Umbilical cord (tissue), 1 donor: ENCODE measurements at regions not wholly inside any gene's neighbourhood (a gene's known extent, or its start where the extent isn't known, plus 50 kb on each side); places are given as distances from the start of the nearest gene placed in this dataset.

Experiments
- DNase-seq: peaks from one replicate; pipeline ENCODE4 v3.0.0-alpha.2; 2015; ENCODE audit warnings: low spot score

DNA sequence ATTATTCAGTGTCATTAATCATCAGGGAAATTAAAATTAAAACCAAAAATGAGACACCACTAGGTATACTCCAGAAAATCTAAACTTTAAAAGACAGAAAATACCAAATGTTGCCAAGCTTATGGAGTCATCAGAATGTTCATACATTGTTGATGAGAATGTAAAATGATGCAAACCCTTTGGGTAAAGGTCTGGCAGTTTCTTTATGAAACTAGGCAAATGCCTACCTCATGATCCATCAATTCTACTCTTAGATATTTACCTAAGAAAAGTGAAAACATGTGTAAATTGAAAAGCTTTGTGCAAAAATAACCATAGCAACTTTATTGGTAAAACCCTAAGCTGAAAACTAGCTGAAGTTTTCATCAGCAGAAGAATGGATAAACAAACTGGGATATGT, 329.5 kb upstream of the MEOX2 start:
- DNase-seq, result no peak

DNA sequence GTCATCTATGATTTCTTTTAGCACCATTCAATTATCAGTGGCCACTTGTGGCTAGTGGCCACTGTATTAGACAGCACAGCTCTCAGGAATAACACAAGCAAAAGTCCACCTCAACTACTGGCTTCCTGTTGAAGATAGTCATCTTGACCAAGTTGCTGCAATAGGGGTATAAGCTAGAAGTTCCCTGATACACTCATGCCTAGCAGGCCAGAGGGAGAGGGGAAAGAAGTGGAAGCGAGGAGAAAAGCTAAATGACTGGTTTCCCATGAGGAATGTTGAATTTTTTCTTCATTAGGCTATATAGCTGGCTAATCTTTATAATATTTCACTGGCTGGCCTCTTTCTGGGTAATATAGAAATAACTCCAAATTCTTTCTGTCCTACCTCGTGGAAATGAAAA, 327.5 kb upstream of the MEOX2 start:
- DNase-seq, result no peak

DNA sequence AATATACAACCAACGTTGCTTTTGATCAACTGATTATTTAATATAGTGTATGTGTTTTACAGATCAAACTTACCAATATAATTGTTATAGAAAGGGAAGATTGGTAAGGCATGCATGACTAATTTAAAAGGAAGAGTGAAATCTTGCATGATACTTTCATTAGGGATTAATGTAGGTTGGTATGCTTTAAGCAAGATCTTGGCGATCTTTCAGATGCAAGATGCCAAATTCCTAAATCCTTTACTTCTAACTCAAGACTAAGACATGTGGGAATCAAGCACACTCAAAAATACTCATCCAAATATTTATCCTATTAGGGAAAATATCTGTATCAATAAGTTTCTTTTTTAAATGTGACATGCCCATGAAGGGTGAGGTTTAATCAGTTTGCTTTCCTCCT, 321.4 kb upstream of the MEOX2 start:
- no peak for DNase-seq

DNA sequence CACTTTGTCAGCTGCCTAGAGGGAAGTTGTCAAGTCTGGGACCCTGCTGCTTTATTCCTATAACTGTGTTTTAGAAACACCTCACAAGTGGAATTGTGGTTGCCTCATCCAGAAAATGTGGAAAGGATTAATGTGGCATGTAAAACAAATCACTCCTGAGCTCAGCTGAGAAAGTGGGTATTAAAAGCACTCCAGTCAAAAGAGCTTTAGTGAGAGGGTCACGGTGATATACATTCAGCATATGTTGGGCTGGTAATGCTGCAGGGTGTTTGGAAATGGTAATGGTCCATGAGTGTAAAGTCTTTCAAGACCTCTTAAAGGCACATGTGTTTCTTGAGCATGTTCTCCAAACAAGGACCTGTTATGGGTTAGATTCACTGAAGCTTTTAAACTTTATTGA, 318.2 kb upstream of the MEOX2 start:
- no peak for DNase-seq

DNA sequence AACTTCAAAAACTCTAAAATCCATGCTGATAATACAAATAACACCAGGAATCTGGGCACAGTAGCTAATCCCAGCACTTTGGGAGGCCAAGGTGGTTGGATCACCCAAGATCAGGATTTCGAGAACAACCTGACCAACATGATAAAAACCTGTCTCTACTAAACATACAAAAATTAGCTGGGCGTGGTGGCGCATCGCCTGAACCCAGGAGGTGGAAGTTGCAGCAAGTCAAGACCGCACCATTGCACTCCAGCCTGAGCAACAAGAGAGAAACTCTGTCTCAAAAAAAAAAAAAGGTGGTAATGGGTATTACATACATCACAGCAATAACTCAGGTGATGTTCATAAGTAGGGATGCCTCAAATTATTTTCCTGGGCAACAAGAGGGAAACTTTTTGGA, 315.0 kb upstream of the MEOX2 start:
- DNase-seq, result no peak

DNA sequence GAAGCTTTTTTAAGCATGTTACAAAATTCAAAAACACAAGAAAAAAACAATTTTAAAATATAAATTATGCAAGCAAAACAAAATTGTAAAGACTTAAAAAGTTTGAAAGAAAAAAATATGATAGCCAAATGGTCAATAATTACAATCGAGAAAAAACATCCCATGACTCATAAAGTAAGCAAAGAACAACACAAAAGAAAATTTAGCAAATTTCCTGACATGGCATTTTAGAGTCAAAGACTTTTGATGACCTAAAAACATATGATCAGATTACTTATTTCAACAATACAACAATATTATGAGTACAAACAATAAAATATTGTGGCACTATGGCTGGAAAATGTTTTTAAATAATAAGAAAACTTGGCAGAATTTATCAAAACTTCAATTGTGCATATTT, 312.1 kb upstream of the MEOX2 start:
- DNase-seq, result no peak

DNA sequence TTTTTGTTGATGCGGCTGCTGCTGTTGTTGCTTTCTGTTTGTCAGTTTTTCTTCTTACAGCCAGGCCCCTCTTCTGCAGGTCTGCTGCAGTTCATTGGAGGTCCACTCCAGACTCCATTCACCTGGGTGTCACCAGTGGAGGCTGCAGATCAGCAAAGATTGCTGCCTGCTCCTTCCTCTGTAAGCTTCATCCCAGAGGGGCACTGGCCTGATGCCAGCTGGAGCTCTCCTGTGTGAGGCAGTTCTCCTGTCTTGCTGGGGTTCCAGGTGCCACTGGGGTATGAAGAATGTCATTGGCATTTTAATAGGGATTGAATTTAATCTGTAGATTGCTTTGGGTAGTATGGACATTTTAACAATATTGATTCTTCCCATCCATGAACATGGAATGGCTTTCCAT, 308.5 kb upstream of the MEOX2 start:
- DNase-seq, result no peak

DNA sequence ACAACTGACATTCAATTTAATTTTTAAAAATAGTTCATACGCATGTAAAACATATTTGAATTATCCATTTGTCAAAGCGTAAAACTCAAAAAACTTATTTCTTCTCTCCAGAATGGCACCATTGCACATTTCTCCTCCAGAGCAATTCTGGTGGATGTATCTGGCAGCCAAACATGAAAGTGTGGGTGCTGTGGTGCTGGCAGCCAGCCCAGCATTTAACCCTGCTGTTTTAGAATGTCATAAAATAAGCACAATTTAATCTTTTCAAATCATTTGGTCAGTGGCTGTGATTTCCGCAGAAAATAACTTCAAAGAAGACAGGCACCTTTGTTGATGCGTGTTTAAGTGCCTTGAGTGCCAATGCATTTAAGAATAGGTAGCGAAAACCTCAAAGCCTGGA, 302.7 kb upstream of the MEOX2 start:
- no peak for DNase-seq

DNA sequence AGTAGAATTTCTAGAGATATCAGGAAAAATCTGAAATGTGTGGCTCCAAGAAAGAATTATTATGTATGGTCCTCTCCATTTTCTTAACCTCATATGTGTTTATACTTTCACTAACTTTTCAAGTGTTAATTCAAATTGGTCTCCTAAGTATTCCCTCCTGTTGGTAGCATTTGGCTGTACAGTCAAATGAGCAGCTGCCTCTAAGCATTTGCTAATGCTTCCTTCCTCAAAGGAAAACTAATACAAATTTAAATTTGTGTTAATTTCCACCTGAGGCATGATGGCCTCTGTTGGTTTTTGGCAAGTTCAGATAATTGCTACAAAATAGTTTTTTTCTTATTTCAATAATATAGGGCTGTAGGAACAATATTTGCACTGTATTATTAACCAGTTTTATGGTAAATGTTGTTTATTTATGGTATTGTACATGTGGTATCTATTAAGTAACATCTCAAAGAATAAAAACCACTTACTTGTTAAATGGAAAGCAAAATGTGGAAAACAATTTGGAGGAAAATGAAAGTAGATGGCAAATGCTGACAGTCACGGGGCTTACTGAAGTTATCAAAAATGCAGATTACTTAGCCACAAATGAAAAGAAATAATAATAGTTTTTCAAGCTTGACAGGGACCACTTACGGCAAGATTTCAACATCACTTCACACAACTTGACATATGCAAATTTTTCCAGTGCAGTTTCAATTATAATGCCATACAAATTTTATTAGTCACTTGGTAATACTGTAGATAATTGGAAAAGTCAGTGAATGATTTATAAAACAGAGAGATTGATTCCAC, 299.3 kb upstream of the MEOX2 start:
- no peak for DNase-seq

DNA sequence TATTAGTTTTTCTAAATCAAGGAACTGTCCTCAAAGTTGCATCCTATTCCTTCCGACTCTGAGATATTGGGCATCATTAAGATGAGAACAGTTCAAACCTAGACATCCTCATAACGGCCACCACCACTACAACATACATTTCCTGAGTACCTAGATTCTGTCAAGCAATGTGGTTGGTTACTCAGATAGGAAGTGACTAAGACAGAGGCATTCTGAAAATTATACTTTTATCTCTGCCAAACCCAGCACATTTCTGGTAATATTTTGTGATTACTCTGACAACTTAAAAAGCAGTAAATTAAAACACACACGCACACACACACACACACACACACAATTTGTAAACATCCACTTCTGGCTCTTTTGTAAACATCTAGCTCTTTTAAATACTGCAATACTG, 291.2 kb upstream of the MEOX2 start:
- DNase-seq, result no peak

DNA sequence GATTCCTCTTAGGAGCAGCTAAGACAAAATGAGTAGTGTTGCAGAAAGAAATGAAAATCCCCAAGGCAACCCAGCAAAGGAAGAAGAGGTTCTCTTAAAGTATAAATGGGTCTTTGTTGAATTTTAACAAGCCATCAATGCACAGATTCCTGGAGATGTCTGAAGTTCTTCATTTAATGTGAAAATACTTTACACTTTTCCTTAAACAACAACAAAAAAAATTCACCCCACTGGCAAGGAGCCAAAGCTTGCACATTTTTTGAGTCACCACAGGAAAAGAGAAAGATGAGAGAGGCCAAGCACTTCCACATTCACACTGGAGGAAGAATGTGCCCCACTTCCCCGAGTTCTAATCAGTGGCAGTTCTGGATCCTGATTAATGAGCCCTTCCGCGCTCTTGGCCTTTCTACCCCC, 286.4 kb upstream of the MEOX2 start:
- peak; percentile 31 for DNase-seq

DNA sequence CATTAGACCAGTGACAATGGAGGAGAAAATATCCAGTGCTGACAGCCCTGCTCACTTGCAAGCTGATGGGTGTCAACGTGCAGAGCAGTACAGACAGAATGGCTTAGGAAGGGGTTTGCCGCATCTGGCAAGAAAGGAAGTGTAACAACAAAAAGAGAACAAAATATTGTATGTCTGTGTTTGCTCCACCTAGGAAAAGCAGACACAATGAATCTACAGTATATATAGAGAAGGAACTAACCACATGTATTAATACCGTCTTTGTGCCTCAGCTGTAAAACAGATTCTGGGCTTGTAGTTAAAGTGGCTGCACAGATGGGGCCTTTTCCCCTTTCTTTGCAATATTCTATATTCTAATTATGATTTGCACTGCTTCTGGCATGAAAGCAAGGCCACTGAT, 281.1 kb upstream of the MEOX2 start:
- peak; percentile 14 for DNase-seq

DNA sequence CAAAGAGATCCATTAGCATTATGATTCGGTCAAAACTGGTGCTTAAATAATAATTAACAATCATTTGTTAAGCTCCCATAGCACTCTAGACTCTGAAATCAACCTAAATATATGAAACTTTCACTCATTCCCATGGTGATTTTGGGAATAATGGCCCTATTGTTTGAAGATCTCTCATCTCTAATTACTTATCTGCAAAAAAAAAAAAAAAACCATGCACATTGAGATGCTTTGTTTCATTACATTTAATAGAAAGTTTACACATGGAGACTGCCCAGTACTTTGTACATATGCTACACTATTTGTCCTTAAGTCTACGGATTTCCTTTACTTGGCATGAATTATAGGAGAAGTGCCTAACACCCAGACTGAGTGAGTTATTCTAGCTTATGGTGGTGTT, 280.6 kb upstream of the MEOX2 start:
- no peak for DNase-seq

DNA sequence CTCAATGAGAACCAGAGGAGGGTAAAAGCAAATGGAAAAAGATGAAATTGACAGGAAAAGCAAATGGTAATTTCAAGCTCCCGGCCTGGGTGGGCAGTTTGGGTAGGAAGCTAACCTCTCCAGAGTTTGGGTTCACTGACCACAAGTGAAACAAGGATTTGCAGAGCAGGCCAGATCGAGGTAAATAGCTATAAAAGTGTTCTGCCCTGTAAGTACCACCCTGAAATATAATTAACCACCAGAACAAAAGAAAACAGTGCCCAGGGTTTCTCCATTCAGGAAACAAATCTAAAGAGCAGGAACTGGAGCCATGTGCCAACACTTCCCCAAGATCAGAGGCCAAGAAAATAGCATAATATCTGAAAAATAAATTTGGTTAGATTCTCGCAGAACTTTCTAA, 276.7 kb upstream of the MEOX2 start:
- peak; percentile 12 for DNase-seq

DNA sequence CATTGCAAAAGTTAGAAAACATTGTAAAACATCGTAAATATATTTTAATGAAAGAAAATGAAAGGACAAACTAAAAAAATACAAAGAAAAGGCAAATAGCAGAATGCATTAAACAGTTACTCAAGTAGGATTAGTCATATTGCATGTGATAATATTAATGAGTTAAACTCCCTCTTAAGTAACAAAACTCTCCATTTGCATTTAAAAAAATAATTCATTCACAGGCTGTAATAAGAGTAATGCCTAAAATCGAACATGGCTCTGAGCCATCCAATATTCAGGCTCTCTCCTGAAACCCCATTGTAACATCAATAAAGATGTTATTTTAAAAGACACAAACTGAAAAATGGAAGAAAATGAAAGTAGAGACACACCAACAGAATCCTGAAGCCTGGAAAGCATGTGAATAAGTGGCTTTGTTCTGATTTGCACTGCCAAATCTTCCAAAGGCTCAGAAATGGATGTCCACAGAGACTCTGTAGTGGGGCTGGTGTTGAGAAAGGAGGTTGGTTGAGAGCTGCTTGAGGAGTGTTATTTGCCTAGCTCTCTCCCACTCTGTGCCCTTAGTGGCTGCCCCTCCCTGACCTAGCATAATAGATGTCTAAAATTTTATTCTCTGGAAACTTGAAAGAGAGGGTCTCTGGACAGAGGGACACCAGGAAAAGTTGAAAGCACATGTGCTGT, 268.3 kb upstream of the MEOX2 start:
- no peak for DNase-seq

DNA sequence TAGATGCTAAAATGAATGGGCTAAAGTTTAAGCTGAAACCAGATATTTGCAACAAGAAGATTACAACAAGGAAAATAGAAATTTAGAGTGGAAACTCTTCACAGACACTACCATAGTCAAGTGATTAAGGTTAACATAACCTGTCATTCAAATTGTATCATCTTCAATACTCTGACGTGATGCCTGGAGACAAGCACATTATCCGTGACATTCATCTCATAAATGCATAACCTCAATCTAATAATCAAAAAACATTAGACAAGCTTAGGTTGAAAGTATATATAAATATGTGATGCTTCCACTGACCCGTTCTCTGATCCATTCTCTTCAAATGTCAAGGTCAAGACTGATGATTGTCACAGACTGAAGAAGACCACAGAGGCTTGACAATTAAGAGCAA, 263.8 kb upstream of the MEOX2 start:
- no peak for DNase-seq

DNA sequence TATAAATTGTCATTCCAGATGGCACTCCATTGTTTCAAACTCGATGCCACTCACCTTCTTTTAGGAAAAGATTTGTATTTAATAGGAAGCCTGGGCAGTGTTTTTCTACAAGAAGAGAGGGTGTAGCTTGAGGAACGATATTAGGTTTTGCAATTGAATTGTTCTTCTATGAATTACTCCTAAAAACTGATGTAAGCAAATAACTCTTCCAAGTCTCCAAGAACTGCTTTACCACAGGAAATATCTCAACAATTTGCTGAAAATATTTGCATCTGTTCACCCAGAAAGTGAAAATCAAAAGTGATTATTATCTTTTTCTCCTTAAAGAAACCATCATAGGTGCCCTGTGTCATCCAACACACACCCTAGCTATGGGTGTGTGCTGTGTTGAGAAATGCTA, 261.3 kb upstream of the MEOX2 start:
- DNase-seq, result no peak

DNA sequence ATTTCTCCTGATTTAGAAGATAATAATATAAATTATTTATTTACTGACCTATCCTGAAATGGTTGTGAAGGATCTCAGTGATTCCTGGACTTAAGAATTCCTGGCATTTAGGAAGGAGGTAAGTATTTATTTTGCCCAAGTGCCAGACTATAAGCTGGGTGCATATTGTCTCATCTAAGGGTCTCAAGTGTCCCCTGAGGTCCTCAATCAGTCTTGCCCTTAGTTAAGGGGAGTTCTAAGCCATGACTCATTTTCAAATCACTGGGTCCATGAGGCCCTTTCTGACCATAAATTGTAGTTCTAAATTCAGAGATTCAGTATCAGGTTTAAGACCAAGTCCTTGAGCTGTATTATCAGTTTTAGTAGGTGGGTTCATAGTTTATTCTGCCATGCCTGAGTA, 251.6 kb upstream of the MEOX2 start:
- no peak for DNase-seq

DNA sequence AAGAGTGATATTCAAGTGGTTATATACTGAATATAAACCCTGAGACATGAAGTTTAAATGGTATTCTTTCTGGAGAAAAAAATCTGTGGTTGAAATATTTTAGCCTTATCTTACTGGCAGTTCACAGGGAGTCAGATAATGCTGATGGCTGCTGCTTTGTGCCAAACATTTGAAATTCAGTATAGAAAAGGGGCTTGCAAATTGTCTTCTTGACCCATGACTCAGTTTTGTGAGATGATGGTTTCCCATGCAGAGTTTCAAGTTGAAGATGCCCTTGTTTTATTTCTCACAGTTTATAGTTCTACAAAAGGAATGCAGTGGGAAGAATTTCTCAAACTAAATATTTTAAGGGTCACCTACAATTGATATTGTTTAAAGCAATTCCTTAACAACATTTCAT, 251.1 kb upstream of the MEOX2 start:
- DNase-seq, result no peak

DNA sequence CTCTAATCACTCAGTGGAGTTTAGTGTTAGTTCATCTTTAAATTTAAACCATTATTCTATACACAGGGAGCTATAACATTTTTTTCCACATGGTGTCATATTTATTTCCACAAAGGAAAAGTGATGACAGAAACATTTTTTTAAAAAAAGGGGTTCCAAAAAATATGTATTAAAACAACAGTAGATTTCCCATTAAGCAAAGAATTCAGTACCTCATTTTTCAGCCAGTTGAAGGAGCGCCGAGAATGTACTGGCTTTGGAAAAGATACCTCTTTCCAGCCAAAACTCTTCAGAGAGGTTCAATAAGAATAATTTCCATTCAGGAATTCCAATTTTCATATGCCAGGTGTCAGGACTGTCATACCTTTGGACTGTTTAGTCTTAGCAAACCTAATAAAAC, 250.5 kb upstream of the MEOX2 start:
- DNase-seq, result no peak

DNA sequence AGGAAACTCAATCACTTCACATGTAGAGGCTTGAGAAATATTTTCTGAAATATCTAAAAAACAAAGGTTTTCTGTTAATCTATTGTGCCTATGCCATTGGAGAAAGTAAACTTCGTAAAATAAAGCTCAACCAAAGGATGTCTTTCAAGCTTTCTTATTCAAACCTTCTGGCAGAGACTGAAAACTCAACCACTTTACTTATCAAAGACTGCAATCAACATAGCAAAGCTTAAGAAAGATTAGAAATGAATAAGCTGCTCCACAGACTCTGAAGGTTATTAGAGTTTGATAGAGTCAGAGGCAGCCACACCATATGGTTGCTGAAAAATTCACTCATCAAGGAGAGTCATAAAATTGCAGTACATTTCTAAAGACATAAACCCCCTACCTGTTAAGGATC, 245.8 kb upstream of the MEOX2 start:
- no peak for DNase-seq

DNA sequence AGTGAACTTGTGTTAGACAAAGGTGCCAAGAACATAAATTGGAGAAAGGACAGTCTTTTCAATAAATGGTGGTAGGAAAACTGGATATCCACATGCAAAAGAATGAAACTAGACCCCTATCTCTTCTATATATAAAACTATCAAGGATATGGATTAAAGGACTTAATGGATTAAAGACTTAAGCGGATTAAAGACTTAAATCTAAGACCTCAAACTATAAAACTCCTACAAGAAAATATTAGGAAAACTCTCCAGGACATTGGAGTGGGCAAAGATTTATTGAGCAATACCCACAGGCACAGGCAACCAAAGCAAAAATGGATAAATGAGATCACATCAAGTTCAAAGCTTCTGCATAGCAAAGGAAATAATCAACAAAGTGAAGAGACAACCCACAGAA, 242.9 kb upstream of the MEOX2 start:
- DNase-seq, result peak; percentile 82

DNA sequence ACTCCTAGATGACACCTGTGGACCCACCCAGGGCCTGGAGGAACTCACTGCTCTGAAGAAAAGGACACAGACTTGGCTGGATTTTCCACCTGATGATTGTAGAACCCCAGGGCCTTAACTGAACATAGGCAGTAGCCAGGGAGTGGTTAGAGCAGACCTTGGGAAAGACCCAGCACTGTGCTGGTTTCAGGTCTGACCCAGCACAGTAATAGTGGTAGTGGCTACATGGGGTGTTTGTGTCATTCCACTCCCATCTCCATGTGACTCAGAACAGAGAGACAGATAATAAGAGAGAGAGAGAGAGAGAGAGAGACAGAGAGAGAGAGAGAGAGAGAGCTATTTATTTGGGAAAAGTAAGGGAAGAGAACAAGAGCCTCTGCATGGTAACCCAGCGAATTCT, 239.1 kb upstream of the MEOX2 start:
- no peak for DNase-seq

DNA sequence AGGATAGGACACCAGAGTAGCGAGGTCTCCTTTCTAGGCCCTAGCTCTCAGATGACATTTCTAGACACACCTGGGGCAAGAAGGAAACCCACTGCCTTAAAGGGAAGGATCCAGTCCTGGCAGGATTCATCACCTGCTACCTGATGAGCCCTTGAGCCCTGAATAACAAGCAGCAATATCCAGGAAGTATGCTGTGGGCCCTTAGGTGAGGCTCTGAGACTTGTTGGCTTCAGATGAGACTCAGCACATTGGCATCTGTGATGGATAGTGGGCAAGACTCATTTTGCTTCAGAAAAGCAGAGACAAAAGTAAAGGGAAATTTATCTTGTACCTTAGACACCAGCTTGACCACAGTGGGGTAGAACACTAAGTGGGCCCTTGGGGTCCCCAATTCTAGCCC, 238.4 kb upstream of the MEOX2 start:
- DNase-seq, result no peak
